ENCODE measurements at regions not wholly inside any gene's neighbourhood (a gene's known extent, or its start where the extent isn't known, plus 50 kb on each side); places are given as distances from the start of the nearest gene placed in this dataset.

GRCh38 chr3:117750674-117751269, 1041.2 kb downstream of the TUSC7 start:
- Histone ChIP-seq H3K27ac (ENCODE audit: low read length) (no peak overlapping the region), H3K4me3 (ENCODE audit: low read length in 2 of 2) (no peak overlapping the region), H3K36me3 (ENCODE audit: control insufficient read depth in 2 of 2, insufficient read depth in 2 of 2, low read length in 2 of 2) (no peaks in the 10 kb centered on the region), H3K4me1 (ENCODE audit: control insufficient read depth, insufficient read depth, low read length) (no peaks in the 10 kb centered on the region), H3K9ac (ENCODE audit: low read length in 2 of 2) (no peak overlapping the region), H3K9me3 (ENCODE audit: control insufficient read depth in 2 of 2, low read length in 2 of 2) (no peaks in the 10 kb centered on the region), H3K27me3 (ENCODE audit: control insufficient read depth in 1 of 2, insufficient read depth in 2 of 2, low read length in 2 of 2) (no peaks in the 10 kb centered on the region)

GRCh38 chr3:117751651-117752050, 1042.1 kb downstream of the TUSC7 start:
- Histone ChIP-seq H3K4me1 (ENCODE audit: control insufficient read depth, insufficient read depth, low read length) (no peaks in the 10 kb centered on the region), H3K9me3 (ENCODE audit: control insufficient read depth in 2 of 2, low read length in 2 of 2) (no peaks in the 10 kb centered on the region), H3K27ac (ENCODE audit: low read length) (no peak overlapping the region), H3K4me3 (ENCODE audit: low read length in 2 of 2) (no peak overlapping the region), H3K27me3 (ENCODE audit: control insufficient read depth in 1 of 2, insufficient read depth in 2 of 2, low read length in 2 of 2) (no peaks in the 10 kb centered on the region), H3K36me3 (ENCODE audit: control insufficient read depth in 2 of 2, insufficient read depth in 2 of 2, low read length in 2 of 2) (no peaks in the 10 kb centered on the region), H3K9ac (ENCODE audit: low read length in 2 of 2) (no peak overlapping the region)

GRCh38 chr3:117752984-117753717, 1043.6 kb downstream of the TUSC7 start:
- Histone ChIP-seq H3K27ac (ENCODE audit: low read length) (no peak overlapping the region), H3K4me3 (ENCODE audit: low read length in 2 of 2) (no peak overlapping the region), H3K4me1 (ENCODE audit: control insufficient read depth, insufficient read depth, low read length) (no peaks in the 10 kb centered on the region)

GRCh38 chr3:117754058-117754457, 1044.5 kb downstream of the TUSC7 start:
- no peak overlapping the region for H3K4me3 ChIP-seq (ENCODE audit: low read length in 2 of 2)
- H3K9ac ChIP-seq (ENCODE audit: low read length in 2 of 2) = no peak overlapping the region
- H3K36me3 ChIP-seq (ENCODE audit: control insufficient read depth in 2 of 2, insufficient read depth in 2 of 2, low read length in 2 of 2) = no peaks in the 10 kb centered on the region
- no peak overlapping the region for H3K27ac ChIP-seq (ENCODE audit: low read length)
- no peaks in the 10 kb centered on the region for H3K27me3 ChIP-seq (ENCODE audit: control insufficient read depth in 1 of 2, insufficient read depth in 2 of 2, low read length in 2 of 2)
- no peaks in the 10 kb centered on the region for H3K4me1 ChIP-seq (ENCODE audit: control insufficient read depth, insufficient read depth, low read length)
- no peaks in the 10 kb centered on the region for H3K9me3 ChIP-seq (ENCODE audit: control insufficient read depth in 2 of 2, low read length in 2 of 2)

More at GRCh38 chr3:117752984-117753717, 1043.6 kb downstream of the TUSC7 start:
- no peaks in the 10 kb centered on the region for H3K9me3 ChIP-seq (ENCODE audit: control insufficient read depth in 2 of 2, low read length in 2 of 2)
- H3K27me3 ChIP-seq (ENCODE audit: control insufficient read depth in 1 of 2, insufficient read depth in 2 of 2, low read length in 2 of 2) = no peaks in the 10 kb centered on the region
- H3K9ac ChIP-seq (ENCODE audit: low read length in 2 of 2) = no peak overlapping the region
- no peaks in the 10 kb centered on the region for H3K36me3 ChIP-seq (ENCODE audit: control insufficient read depth in 2 of 2, insufficient read depth in 2 of 2, low read length in 2 of 2)

GRCh38 chr3:117754841-117755240, 1045.3 kb downstream of the TUSC7 start:
- no peaks in the 10 kb centered on the region for H3K27me3 ChIP-seq (ENCODE audit: control insufficient read depth in 1 of 2, insufficient read depth in 2 of 2, low read length in 2 of 2)
- no peak overlapping the region for H3K4me3 ChIP-seq (ENCODE audit: low read length in 2 of 2)

GRCh38 chr3:117756563-117756962, 1047.0 kb downstream of the TUSC7 start:
- H3K27me3 ChIP-seq (ENCODE audit: control insufficient read depth in 1 of 2, insufficient read depth in 2 of 2, low read length in 2 of 2) = no peaks in the 10 kb centered on the region
- H3K4me3 ChIP-seq (ENCODE audit: low read length in 2 of 2) = no peak overlapping the region
- no peak overlapping the region for H3K27ac ChIP-seq (ENCODE audit: low read length)
- H3K9me3 ChIP-seq (ENCODE audit: control insufficient read depth in 2 of 2, low read length in 2 of 2) = no peaks in the 10 kb centered on the region
- H3K4me1 ChIP-seq (ENCODE audit: control insufficient read depth, insufficient read depth, low read length) = no peaks in the 10 kb centered on the region
- no peak overlapping the region for H3K9ac ChIP-seq (ENCODE audit: low read length in 2 of 2)
- no peaks in the 10 kb centered on the region for H3K36me3 ChIP-seq (ENCODE audit: control insufficient read depth in 2 of 2, insufficient read depth in 2 of 2, low read length in 2 of 2)

More at GRCh38 chr3:117754841-117755240, 1045.3 kb downstream of the TUSC7 start:
- H3K27ac ChIP-seq (ENCODE audit: low read length) = no peak overlapping the region
- H3K36me3 ChIP-seq (ENCODE audit: control insufficient read depth in 2 of 2, insufficient read depth in 2 of 2, low read length in 2 of 2) = no peaks in the 10 kb centered on the region
- no peaks in the 10 kb centered on the region for H3K9me3 ChIP-seq (ENCODE audit: control insufficient read depth in 2 of 2, low read length in 2 of 2)
- no peaks in the 10 kb centered on the region for H3K4me1 ChIP-seq (ENCODE audit: control insufficient read depth, insufficient read depth, low read length)
- no peak overlapping the region for H3K9ac ChIP-seq (ENCODE audit: low read length in 2 of 2)

- Histone ChIP-seq H3K4me3 (ENCODE audit: low read length in 2 of 2) (no peak overlapping the region), H3K4me1 (ENCODE audit: control insufficient read depth, insufficient read depth, low read length) (peaks cover 4% of the 10 kb centered on the region), H3K27ac (ENCODE audit: low read length) (no peak overlapping the region), H3K9ac (ENCODE audit: low read length in 2 of 2) (no peak overlapping the region), H3K36me3 (ENCODE audit: control insufficient read depth in 2 of 2, insufficient read depth in 2 of 2, low read length in 2 of 2) (no peaks in the 10 kb centered on the region), H3K9me3 (ENCODE audit: control insufficient read depth in 2 of 2, low read length in 2 of 2) (no peaks in the 10 kb centered on the region), H3K27me3 (ENCODE audit: control insufficient read depth in 1 of 2, insufficient read depth in 2 of 2, low read length in 2 of 2) (peaks cover 0 to 2% of the 10 kb centered on the region in 2 donors)
Observed at GRCh38 chr3:117761703-117762620, 1052.4 kb downstream of the TUSC7 start.

- Histone ChIP-seq H3K9me3 (ENCODE audit: control insufficient read depth in 2 of 2, low read length in 2 of 2) (no peaks in the 10 kb centered on the region), H3K27ac (ENCODE audit: low read length) (no peak overlapping the region), H3K4me1 (ENCODE audit: control insufficient read depth, insufficient read depth, low read length) (peaks cover 4% of the 10 kb centered on the region), H3K36me3 (ENCODE audit: control insufficient read depth in 2 of 2, insufficient read depth in 2 of 2, low read length in 2 of 2) (no peaks in the 10 kb centered on the region), H3K27me3 (ENCODE audit: control insufficient read depth in 1 of 2, insufficient read depth in 2 of 2, low read length in 2 of 2) (peaks cover 0 to 2% of the 10 kb centered on the region in 2 donors), H3K4me3 (ENCODE audit: low read length in 2 of 2) (no peak overlapping the region), H3K9ac (ENCODE audit: low read length in 2 of 2) (no peak overlapping the region)
Observed at GRCh38 chr3:117762621-117763037, 1053.0 kb downstream of the TUSC7 start.

GRCh38 chr3:117763561-117763960, 1054.0 kb downstream of the TUSC7 start:
- H3K27me3 ChIP-seq (ENCODE audit: control insufficient read depth in 1 of 2, insufficient read depth in 2 of 2, low read length in 2 of 2) = peaks cover 0 to 2% of the 10 kb centered on the region in 2 donors
- no peak overlapping the region for H3K9ac ChIP-seq (ENCODE audit: low read length in 2 of 2)
- no peaks in the 10 kb centered on the region for H3K36me3 ChIP-seq (ENCODE audit: control insufficient read depth in 2 of 2, insufficient read depth in 2 of 2, low read length in 2 of 2)
- H3K9me3 ChIP-seq (ENCODE audit: control insufficient read depth in 2 of 2, low read length in 2 of 2) = no peaks in the 10 kb centered on the region
- H3K27ac ChIP-seq (ENCODE audit: low read length) = no peak overlapping the region
- H3K4me1 ChIP-seq (ENCODE audit: control insufficient read depth, insufficient read depth, low read length) = peaks cover 4% of the 10 kb centered on the region
- no peak overlapping the region for H3K4me3 ChIP-seq (ENCODE audit: low read length in 2 of 2)

GRCh38 chr3:117768581-117768980, 1059.0 kb downstream of the TUSC7 start:
- H3K4me3 ChIP-seq (ENCODE audit: low read length in 2 of 2) = no peak overlapping the region
- no peaks in the 10 kb centered on the region for H3K27me3 ChIP-seq (ENCODE audit: control insufficient read depth in 1 of 2, insufficient read depth in 2 of 2, low read length in 2 of 2)

More at GRCh38 chr3:117768581-117768980, 1059.0 kb downstream of the TUSC7 start:
- Histone ChIP-seq H3K9ac (ENCODE audit: low read length in 2 of 2) (no peak overlapping the region), H3K36me3 (ENCODE audit: control insufficient read depth in 2 of 2, insufficient read depth in 2 of 2, low read length in 2 of 2) (no peaks in the 10 kb centered on the region), H3K9me3 (ENCODE audit: control insufficient read depth in 2 of 2, low read length in 2 of 2) (no peaks in the 10 kb centered on the region), H3K4me1 (ENCODE audit: control insufficient read depth, insufficient read depth, low read length) (no peaks in the 10 kb centered on the region), H3K27ac (ENCODE audit: low read length) (no peak overlapping the region)
